SU-DHL-6 (cell line): ENCODE measurements at regions not wholly inside any gene's neighbourhood (a gene's known extent, or its start where the extent isn't known, plus 50 kb on each side); places are given as distances from the start of the nearest gene placed in this dataset.

Experiments
- EZH2phosphoT487 ChIP-seq: fragments of 200-600 bp; sonication (generic), shearing (Covaris generic); conservative IDR thresholded peaks from 2 replicates; pipeline ENCODE4 v1.6.1; 2018; ENCODE audit warnings: mild to moderate bottlenecking, antibody characterized with exemption, low read length, moderate library complexity, mixed read lengths
- TF ChIP-seq, protein P1 (sequence below): fragments of 200-600 bp; sonication (generic); IDR thresholded peaks from one replicate; pipeline ENCODE4 v1.5.1; 2017; ENCODE audit warnings: antibody characterized with exemption, mild to moderate bottlenecking, low read length, moderate library complexity; ENCODE audit not compliant: insufficient read depth, poor library complexity, severe bottlenecking

DNA sequence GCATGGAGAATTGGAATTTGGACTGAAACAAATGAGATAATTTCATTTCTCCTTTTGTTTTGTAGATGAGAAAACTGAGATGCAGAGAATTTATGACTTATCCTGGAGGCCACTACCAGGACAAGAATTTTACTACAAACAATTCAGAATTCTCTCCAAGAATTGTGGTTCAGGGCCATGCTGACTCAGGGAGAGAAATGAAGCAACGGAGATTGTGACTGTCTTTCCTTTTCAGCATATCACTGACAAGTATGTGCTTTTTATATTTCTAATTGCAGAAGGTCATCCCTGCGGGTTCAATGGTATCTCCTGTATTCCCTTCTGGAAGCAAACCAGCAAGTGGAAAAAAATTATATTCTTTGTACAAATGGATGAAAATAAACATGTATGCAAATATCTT lies 170.8 kb upstream of the MITF start:
- TF ChIP-seq, protein P1, sequence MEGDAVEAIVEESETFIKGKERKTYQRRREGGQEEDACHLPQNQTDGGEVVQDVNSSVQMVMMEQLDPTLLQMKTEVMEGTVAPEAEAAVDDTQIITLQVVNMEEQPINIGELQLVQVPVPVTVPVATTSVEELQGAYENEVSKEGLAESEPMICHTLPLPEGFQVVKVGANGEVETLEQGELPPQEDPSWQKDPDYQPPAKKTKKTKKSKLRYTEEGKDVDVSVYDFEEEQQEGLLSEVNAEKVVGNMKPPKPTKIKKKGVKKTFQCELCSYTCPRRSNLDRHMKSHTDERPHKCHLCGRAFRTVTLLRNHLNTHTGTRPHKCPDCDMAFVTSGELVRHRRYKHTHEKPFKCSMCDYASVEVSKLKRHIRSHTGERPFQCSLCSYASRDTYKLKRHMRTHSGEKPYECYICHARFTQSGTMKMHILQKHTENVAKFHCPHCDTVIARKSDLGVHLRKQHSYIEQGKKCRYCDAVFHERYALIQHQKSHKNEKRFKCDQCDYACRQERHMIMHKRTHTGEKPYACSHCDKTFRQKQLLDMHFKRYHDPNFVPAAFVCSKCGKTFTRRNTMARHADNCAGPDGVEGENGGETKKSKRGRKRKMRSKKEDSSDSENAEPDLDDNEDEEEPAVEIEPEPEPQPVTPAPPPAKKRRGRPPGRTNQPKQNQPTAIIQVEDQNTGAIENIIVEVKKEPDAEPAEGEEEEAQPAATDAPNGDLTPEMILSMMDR, result no peak
- no peak for TF ChIP-seq EZH2phosphoT487
